Lower leg skin (tissue), 4 donors: ENCODE measurements at regions not wholly inside any gene's neighbourhood (a gene's known extent, or its start where the extent isn't known, plus 50 kb on each side); places are given as distances from the start of the nearest gene placed in this dataset.

ENCODE experiments used
- DNase-seq, 2 donors: peaks; one replicate each; pipeline ENCODE4 v3.0.0-alpha.2; 2019; ENCODE audit warnings: low spot score in 2 of 2
- H3K4me3 ChIP-seq: fragments of 200-600 bp; sonication (generic); 2 replicates; pipeline ENCODE4 v1.5.1; 2017; ENCODE audit warnings: mild to moderate bottlenecking, low read depth; ENCODE audit not compliant: poor library complexity, severe bottlenecking
- POLR2A ChIP-seq, 2 donors: fragments of 450-650 bp; IDR thresholded peaks; one replicate each; pipeline ENCODE4 v1.6.1; 2016 to 2017; ENCODE audit warnings: antibody characterized with exemption in 2 of 2, mild to moderate bottlenecking in 1 of 2, moderate library complexity in 1 of 2
- WGBS, 2 donors: methylation state at CpG; one replicate each; pipeline ENCODE4 v1.1.5; 2018; 5-methylcytosine and 5-hydroxymethylcytosine counted together
- intact Hi-C: fragments of 100-400 bp; cut with DNase I; formaldehyde crosslinking; loops from one replicate; pipeline ENCODE4 v1.15.0; 2023; ENCODE audit warnings: low total_unique reads
- TF ChIP-seq, protein P1 (sequence below), 3 donors: fragments of 450-650 bp; IDR thresholded peaks; one replicate each; pipeline ENCODE4 v1.5.1; 2016; ENCODE audit warnings: antibody characterized with exemption in 3 of 3, mild to moderate bottlenecking in 3 of 3, moderate library complexity in 2 of 3

DNA sequence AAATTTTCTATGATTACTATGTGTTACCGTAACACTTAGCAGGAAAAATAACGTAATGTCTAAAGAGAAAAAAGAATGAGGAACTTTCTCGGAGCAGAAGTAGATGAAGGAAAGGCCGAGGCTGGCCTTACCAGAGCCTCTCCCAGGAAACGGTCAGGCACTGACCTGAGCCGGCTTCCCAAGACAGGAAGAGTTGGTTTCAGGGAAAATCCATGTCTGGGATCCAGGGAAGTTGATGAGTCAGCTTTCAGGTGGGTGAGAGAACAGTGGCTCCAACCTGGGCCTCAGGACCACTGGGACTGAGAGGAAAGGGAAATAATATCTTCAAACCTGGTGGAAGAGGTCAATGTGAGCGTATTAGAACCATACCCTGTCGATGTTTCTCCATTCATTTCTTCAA is 93.3 kb upstream of the UBL3 start:
- no peak for DNase-seq
- WGBS, 2 donors: 73 to 79% methylated on average over 8 of the region's 8 CpGs
- intact Hi-C loops: no loop called here
- TF ChIP-seq, protein P1, sequence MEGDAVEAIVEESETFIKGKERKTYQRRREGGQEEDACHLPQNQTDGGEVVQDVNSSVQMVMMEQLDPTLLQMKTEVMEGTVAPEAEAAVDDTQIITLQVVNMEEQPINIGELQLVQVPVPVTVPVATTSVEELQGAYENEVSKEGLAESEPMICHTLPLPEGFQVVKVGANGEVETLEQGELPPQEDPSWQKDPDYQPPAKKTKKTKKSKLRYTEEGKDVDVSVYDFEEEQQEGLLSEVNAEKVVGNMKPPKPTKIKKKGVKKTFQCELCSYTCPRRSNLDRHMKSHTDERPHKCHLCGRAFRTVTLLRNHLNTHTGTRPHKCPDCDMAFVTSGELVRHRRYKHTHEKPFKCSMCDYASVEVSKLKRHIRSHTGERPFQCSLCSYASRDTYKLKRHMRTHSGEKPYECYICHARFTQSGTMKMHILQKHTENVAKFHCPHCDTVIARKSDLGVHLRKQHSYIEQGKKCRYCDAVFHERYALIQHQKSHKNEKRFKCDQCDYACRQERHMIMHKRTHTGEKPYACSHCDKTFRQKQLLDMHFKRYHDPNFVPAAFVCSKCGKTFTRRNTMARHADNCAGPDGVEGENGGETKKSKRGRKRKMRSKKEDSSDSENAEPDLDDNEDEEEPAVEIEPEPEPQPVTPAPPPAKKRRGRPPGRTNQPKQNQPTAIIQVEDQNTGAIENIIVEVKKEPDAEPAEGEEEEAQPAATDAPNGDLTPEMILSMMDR (IDR thresholded peaks at IDR 0.05): no peak
- no peak for TF ChIP-seq POLR2A (IDR thresholded peaks at IDR 0.05)
- no peak overlapping the region for H3K4me3 ChIP-seq

DNA sequence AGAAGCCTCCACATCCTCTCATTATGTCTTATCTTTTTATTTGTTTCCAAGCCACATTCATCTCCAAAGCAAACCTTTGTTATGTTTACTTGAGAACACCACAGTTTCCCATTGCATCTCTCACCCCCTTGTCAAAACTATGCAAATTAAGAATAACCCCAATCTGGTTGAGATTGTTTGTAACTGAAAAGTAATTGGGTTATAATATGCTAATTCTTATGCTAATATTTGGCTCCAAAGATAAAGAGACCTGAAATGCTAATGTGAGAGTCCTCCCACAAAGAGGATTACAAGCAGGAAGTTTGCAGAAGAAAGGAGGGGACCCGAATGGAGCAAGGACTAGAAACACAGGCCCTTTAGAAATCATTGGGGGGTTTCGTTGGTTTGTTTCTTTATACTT is 92.9 kb upstream of the UBL3 start:
- DNase-seq: no peak
- intact Hi-C loops: no loop called here
- WGBS, 2 donors: 57 to 60% methylated on average over 2 of the region's 2 CpGs
- no peak overlapping the region for H3K4me3 ChIP-seq
- TF ChIP-seq, protein P1 (IDR thresholded peaks at IDR 0.05): no peak
- no peak for TF ChIP-seq POLR2A (IDR thresholded peaks at IDR 0.05)

DNA sequence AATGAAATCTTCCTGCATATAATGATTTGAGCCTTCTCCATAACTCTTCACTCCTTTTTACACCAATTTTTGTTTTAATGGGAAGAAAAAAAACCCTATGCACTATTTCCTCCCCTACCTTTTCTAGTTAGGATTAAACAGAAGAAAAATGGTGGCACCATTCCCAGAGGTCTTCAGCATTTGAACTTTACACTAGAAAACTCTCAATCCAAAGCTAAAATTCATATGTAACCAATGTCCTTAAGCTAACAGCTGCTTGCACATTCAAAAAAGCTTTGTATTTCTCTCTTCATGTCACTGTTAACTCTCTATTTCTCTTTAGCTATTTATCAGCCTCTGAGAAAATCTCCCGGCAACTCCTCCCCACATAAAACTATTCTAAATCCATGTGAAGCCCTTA is 90.3 kb upstream of the UBL3 start:
- no peak for TF ChIP-seq POLR2A (IDR thresholded peaks at IDR 0.05)
- TF ChIP-seq, protein P1 (IDR thresholded peaks at IDR 0.05): no peak
- WGBS, 2 donors: 89 to 92% methylated on average over 1 of the region's 1 CpG
- no peak overlapping the region for H3K4me3 ChIP-seq
- intact Hi-C loops: no loop called here
- no peak for DNase-seq

DNA sequence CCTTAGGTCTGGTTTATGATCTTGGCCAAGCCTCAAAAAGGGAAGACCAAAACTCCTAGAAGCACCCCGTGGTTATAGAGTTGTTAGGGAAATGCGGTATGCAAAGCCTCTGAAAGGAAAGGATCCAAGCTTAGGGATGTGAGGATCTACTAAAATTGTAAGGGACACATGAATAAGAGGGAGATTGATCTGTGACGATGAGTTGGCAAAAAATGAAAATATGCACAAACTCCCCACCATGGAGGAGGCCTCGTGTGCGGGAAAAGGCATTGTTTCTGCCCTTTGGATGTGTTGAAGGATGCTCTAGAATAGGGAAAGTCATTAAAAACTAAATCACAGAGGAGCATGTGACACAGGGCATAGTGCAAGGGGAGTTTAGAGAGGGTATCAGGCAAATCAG is 88.7 kb upstream of the UBL3 start:
- intact Hi-C loops: no loop called here
- no peak for TF ChIP-seq POLR2A (IDR thresholded peaks at IDR 0.05)
- TF ChIP-seq, protein P1 (IDR thresholded peaks at IDR 0.05): no peak
- no peak for DNase-seq
- H3K4me3 ChIP-seq: no peak overlapping the region
- WGBS, 2 donors: 83 to 84% methylated on average over 5 of the region's 5 CpGs

DNA sequence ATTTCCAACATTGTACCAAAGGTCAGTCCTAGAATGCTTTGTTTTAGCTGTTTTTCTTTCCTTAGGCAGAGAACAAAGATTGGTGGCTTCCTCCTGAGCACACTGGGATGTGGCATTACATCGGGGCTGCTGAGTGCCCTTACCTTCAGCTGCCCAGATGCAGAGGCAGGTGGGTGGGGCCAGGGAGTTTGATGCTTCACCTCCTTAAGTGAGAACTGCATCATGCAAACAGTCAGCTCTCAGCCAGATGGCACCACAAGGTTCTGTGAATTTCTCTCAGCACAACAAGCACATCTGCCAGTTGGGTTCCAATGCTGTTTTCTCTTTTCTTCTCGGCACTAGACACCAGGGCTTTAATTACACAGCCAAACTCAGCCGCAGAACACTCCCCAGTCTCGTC is 87.4 kb upstream of the UBL3 start:
- no peak for TF ChIP-seq POLR2A (IDR thresholded peaks at IDR 0.05)
- TF ChIP-seq, protein P1 (IDR thresholded peaks at IDR 0.05): no peak
- intact Hi-C loops: no loop called here
- 71 to 73% methylated on average over 4 of the region's 4 CpGs for WGBS, 2 donors
- DNase-seq: no peak
- no peak overlapping the region for H3K4me3 ChIP-seq

DNA sequence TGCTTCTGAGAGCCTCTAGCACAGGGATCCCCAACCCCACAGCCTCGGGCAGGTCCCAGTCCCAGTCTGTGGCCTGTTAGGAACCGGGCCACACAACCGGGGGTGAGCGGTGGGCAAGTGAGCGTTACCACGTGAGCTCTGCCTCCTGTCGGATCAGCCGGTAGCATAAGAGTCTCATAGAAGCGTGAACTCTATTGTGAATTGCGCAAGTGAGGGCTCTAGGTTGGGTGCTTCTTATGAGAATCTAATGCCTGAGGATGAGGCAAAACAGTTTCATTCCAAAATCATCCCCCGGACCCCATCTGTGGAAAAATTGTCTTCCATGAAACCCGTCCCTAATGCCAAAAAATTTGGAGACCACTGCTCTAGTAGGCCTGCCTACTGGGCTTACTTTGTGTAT is 87.0 kb upstream of the UBL3 start:
- DNase-seq: no peak
- TF ChIP-seq, protein P1 (IDR thresholded peaks at IDR 0.05): no peak
- no peak for TF ChIP-seq POLR2A (IDR thresholded peaks at IDR 0.05)
- intact Hi-C loops: no loop called here
- 86 to 89% methylated on average over 12 of the region's 12 CpGs for WGBS, 2 donors
- H3K4me3 ChIP-seq: no peak overlapping the region
